Inflammatory macrophage treated with lipopolysaccharide for 4 hours (primary cell): ENCODE measurements at regions not wholly inside any gene's neighbourhood (a gene's known extent, or its start where the extent isn't known, plus 50 kb on each side); places are given as distances from the start of the nearest gene placed in this dataset.
"Not testable (repeated sequence)": the region's sequence is repeated elsewhere in the genome, so short reads cannot be mapped to it uniquely, and the experiment has no call there.

Experiments
- DNase-seq: peaks from one replicate; pipeline ENCODE4 v3.0.0-alpha.2; 2020

DNA sequence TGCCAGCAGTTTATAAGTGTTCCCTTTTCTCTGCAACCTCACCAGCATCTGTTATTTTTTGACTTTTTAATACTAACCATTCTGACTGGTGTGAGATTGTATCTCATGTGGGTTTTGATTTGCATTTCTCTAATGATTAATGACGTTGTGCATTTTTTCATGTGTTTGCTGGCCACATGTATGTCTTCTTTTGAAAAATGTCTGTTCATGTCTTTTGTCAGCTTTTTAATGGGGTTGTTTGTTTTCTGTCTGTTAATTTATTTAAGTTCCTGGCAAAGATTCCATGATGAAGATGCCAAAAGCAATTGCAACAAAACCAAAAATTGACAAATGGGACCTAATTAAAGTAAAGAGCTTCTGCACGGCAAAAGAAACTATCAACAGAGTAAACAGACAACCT is 137.2 kb upstream of the JCAD start:
- not testable (repeated sequence) for DNase-seq

DNA sequence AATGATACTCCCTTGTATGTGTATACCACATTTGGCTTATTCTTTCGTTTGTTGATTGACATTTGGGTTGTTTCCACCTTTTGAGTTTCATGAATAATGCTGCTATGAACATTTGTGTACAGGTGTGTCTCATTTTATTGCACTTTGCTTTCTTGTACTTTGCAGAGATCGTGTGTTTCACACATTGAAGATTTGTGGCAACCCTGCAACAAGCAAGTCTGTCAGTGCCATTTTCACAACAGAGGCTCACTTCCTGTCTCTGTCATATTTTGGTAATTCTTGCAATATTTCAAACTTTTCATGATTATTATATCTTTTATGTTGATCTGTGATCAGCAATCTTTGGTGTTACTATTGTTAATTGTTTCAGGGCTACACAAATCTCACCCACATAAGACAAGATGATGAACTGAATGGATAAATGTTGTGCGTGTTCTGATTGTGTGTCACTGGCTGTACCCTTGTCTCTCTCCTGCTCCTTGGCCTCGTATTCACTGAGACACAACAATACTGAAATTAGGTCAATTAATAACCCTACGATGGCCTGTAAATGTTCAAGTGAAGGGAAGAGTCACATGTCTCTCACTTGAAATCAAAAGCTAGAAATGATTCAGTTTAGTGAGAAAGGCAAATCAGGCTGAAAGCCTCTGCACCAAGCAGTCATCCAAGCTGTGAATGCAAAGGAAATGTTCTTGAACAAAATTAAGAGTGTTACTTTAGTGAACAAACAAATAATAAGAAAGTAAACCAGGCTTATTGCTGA is 133.6 kb upstream of the JCAD start:
- no peak for DNase-seq

DNA sequence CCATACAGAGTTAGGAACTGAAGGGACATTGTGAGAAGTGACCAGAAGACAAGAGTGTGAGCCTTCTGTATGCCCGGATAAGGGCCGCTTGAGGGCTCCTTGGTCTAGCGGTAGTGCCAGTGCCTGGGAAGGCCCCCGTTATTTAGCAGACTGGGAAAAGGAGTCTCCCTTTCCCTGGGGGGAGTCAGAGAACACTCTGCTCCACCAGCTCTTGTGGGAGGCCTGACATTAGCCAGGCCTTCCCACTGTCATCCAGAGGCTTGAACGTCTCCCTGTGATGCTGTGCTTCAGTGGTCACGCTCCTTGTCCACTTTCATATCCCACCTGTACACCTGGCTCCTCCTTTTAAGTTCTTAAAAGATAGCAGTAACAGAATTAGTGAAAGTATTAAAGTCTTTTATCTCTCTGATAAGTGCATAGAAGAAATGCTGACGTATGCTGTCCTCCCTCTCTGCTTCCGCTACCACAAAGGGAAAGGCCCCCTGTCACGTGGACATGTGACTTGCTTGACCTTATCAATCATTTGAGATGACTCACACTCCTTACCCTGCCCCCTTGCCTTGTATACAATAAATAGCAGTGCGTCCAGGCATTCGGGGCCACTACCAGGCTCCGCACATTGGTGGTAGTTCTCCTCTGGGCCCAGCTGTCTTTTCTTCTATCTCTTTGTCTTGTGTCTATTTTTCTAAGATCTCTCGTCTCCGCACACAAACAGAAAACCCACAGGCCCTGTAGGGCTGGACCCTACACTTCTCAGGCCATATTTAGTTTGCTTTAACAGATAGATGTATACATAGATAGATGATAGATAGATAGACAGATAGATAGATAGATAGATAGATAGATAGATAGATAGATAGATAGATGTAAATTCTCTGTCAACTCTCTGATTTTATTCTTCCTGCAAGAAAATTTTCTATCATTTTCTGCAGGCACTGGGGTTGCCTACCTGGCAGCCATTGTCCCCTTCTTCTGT is 131.5 kb upstream of the JCAD start:
- DNase-seq: no peak

DNA sequence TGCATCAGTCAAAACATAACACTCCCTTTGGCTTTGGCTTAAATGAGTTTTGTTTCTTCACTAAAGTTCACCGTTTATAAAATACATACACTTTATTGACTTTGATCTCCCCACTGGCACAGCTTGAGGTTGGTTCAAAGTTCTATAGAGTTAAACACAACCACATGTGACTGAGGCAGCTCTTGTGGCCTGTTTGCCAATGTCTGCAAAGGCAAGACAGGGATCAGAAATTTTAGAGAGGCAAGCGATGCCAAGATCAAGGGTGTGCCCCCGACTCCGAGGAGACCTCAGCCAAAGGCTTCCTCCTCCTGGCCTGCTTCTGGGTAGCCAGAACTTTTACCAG is 129.8 kb upstream of the JCAD start:
- DNase-seq: no peak

DNA sequence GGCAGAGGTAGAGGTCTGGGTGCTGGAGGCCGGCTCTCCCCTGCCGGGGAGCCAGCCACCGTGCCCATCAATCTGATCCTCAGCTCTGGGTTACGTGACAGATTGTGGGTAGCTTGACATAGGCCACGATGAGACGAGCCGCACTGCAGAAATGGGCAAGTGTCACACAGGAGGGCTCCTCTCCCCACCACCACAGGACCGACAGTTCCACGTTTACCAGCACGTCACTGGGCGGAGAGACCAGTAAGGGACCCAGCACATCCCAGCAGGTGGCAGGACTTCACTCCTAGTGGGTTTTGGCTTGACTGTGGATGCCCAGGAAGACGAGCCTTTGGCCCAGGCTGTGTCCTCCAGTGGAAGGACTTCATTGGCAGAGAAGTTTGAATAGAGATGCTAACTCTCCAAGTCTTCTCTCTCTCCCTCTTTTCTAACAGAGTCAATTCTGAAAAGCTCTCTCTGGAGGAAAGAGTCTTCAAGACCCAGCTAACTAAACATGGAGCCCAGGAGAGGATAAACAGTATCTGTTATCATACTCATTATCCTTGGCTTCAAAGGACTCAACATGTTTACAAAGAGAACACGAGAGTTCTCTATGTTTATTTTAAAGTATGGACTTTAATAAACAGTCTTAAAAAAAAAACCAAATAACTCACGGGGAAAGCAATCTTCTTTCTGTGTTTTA is 129.3 kb upstream of the JCAD start:
- no peak for DNase-seq

DNA sequence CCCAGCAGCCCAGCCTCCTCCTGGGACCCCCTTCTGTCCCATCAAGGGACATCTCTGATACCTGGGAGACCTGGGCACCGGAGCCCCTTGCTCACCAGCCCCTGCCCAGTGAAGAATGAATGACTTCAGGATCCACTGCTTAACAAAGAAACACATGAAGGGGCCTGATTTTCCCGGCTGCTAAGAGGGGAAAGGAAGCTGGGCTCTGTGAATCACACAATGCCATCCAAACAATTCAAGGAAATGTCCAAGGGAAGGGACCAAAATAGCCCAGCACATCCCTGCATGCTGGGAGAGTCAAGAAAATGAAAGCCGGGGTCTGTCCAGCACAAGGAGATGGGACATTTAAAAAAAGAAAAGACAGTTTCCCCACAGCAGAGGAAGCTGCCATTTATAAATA is 128.7 kb upstream of the JCAD start:
- no peak for DNase-seq

DNA sequence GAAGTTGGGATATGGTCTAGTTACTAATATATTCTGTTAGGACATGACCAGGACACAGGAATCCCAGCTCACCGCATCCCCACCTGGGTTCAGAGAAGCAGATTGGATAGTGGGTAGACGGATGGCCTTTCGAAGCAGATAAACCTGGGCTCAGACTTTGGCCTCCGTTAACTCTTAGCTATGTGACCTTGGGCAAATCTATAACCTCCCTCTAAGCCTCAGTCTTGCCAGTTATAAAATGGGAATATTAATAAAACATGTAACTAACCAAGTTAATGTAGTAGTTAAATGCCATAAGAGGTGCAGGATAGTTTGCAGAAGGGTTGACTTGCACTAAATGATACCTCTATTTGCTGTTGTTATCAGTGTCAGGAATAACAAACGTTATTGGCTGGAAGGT is 127.6 kb upstream of the JCAD start:
- DNase-seq: no peak

DNA sequence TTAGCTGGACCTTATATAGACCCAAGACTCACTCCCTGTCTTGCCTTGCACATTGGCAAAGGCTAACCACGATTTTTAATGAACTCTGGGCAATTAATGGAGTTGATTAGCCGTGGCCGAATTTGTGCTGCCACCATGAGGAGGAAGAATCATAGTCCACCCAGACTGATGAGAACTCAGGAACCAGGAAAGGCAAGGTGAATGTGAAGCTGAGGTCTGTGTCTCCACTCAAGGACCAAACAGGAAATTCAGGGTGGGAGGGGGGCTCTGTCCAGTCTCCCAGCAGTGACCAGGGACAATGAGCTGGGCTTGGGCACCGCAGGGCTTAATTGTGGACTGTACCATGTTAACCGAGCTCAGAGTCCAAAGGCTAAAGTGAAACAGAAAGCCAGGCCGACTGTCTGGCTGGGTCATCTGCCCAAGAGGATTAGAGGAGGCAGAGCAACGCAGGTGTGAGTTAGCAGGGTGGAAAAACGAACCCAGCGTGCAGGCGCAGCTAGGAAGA is 127.0 kb upstream of the JCAD start:
- DNase-seq: no peak

DNA sequence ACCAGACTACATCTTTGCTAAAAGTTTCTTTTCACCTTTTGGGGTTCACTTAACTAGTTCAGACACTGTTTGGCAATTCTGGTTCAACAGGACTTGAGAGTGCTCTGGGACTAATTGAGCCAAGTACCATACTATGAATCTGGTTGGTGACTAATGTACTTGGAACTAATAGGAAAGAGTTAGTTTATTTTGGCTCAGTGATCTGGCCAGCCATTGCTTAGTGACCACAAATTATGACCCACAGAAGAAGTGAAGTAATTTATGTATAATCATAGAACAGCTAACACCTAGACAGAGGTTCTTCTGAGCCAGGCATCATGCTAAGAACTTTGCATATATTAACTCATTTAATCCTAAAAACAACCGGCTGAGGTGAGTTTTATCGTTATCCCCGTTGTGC is 126.5 kb upstream of the JCAD start:
- no peak for DNase-seq

DNA sequence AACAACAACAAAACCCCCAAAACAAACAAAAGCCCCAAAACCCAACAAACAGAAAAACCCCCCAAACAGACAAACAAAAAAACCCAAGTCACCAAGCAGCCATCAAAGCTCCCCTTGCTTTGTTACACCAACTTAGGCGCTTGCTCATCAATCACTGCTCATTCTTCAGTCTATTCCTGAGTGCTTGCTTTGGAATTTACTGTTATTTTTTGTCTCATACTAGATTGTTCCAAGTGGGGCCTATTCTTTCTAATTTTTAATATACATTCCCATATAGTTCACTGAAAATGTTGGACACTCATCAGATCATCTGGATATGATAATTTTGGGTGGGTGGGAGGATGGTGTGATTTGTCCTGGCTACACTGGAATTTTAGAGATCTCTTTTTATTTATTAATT is 126.0 kb upstream of the JCAD start:
- DNase-seq: no peak

DNA sequence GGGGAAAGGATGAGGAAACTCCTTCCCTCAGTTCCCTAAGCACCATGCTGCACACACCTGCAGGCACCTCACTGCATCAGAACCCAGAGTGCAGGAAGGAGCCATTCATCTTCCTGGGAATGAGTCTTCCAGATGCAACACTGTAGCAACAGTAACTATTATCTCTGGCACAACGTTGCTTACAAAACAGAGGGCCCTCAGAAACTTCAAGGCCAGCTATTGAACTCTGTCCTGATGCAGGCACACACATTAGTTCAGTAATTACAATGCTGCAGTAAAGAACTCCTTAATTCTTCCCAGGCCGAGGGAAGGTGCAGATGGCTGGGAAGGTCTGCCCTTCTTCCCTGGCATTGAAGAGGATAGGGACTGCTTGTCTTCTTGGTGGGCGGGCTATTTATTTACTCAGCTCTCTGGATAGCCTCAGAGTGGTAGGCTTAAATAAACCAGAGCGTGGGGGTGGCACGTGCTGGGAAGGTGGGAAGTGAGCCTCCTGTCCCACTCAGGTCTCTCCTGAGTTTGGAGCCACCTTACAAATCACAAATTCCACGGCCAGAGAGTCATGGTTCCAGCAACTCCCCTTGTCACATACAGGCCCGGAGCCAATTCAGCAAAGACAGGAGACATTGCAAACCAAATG is 125.1 kb upstream of the JCAD start:
- no peak for DNase-seq

DNA sequence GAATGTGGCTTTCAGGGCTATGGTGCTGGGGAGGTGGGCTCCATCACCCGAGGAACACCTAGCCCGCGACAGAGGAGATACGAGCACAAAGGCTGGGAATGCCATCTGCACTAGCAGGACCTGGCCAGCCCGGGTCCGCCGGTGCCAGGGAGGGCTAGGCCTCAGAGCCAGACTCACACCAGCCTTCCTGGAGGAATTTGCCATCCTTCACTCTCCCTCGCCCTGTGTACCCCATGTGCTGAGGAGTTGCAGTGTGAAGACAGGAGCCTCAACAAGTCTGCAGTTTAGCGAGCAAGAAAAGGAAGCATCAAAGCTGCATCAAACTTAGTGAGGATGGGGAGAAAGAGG is 123.6 kb upstream of the JCAD start:
- no peak for DNase-seq

DNA sequence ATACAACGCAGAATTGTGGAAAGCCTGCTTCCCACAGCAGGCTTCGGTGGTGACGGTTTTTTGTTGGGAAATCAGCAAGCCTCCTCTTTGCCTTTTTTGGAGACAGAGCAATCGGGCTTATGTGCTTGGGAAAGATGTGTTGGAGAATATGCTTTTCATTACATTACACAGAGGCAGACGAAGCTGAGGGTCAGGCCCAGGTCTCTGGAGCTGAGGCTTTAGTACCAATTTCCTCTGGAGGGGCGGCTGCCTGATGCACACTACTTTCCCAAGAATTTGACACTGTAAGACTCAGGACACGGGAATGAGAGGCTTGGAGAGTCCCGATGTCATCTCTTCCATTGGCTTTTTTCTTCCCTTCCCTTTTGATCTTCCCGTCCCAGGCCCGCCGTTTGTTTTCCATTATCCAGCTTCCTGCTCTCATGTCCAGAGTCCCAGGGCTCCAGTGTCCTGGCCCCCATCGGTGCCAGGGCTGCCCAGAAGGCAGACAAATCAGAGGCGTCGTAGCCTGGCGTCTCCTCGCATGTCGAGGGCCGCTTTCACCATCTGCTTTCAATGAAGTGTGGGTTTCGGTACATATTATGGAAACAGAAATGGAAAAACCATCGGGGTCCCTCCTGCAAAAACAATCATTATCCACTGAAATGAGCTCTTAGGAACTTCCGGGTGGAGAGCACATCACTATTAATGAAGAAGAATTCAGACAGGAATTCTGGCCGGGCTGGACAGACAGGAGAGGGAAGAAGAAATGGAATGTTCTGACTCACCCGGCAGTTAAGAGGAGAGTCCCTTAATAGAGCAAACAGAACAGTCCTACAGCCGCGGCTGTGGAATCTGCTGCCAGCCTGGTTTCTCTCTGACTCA is 123.0 kb upstream of the JCAD start:
- no peak for DNase-seq

DNA sequence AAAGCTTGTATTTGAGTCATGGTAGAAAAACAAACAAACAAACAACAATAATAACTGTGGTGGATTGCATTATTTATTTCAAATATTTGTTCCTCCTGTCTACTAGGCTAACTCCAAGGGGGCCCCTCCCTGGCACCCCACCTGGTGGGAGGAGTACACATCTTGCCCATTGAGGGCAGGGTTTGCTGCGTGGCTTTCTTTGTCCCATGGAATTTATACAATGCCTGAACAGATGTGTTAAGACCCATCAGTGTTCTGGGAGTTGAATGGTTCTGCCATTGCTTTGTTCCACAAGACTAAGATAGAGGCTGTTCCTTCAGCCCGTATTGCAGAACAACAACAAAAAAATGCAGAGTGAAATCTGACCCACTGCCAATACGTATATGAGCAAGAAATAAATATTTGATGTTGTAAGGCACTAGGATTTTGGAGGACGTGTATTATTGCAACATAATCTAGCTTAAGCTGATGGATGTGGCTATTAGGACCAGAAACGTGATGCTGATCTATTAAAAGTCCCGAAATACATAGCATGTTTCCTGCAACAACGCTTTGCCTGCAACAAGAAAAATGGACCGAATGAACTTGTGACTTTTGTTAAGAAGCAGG is 119.1 kb upstream of the JCAD start:
- DNase-seq: no peak

DNA sequence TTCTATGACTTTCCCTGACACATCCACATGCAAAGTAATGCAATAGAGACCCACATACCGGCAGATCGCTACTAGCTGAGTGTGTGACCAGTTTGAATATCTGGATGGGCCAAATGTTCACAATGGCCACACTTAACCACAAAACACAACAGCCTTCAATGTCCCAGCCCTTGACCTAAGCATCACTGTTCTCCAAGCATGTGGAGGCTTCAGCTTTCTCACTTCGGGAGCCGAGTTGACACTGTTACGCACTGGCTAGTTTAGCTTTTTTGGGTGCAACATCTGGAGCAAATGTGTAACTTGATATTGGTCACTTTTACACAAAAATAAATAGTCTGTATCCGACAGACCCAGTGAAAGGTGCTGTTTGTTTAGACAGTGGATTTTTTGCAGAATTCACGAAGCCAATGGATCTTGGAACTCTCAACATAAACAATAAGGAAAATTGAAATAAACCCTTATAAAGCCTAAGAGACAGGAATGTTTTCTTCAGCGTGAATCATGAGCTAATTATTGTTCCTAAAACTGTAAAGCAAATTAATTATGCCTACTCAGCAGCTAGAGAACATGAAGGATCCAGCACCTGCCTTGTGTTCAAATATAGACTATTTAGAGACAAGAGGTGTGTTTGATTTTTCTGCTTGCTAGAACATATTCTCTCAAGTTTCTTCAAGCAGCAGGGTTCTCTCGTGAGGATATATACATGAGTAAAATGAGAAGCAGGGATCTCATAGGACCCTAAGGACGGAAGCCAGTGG is 117.6 kb upstream of the JCAD start:
- no peak for DNase-seq

DNA sequence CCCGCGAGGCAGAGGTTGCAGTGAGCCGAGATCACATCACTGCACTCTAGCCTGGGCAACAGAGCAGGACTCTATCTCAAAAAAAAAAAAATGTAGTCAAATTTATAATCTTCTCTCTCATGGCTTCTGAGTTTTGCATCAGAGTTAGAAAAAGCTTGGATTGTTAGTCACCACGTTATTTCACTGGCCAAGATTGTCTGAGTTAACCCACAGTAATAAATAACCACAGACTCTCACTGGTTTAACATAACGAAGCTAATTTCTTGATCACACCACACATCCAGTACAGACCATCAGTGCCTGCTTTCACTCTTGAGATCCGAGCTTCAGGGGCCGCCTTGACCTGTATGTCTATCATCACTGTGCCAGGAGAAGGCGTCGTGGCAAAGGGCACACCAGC is 116.8 kb upstream of the JCAD start:
- DNase-seq: no peak

DNA sequence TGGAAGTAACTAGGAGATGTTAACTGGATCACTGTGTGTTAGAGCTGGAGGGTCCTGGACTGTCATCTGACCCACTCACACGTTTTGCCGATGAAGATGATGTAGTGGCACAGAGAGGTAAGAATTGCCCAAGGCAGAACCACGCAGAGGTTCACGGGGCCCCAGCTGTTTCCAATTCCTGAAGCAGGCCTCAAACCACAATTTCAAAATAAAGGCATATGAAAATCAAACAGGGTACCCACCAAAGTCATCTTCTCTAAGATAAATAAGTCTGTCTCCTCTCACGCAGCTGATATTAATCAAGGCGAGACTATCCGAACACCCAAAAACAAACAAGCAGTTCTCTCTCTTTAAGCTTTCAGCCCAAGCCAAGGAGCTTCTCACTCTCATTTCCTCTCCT is 113.3 kb upstream of the JCAD start:
- DNase-seq: no peak

DNA sequence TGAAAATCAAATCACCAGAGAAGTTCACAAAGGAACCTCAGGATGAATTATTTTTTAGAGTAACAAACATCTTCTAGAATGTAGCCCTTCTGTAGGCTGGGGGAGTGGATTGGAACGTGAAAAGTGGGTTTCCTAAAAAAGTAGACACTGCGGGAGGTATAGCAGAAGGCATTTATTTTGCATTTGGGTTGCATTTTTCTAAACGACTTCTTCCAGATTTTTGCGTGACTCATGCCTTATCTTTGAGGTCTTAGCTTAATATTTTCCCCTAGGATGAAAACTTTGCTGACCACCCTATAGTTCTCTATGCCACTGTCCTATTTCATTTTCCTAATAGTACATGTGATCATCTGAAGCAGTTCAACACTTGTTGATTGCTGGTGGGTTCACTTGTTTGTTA is 112.7 kb upstream of the JCAD start:
- no peak for DNase-seq

DNA sequence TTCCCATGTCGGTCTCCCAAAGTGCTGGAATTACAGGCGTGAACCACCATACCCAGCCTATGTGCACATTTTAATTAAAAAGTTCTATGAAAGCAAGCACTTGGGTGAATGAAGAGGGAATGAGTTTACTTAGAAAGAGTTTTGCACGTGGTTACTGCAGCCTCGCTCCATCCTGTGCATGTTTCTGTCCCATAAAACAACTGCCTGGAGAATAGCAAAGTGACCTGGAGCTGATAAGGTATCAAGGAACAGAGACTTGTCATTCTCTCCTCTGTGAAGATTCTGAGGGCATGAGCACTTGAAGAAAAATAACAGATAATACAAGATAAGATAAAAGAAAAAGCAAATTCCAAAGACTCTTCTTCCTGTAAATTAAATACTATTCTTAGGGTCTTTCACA is 112.2 kb upstream of the JCAD start:
- no peak for DNase-seq

DNA sequence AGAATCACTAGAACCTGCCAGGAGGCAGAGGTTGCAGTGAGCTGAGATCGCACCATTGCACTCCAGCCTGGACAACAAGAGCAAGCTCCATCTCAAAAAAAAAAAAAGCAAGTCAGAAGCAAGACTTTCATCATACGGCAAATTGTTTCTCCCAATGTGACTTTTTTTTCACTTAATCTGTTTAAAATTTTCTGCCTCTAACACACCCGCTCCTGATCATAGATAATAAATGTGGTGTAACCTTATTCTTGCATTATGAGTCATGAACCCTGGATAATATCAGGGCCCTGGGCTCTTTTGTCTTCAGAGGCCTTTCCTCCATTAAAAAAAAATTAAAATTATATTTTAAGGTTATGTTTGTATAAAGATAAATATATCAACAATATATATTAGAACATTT is 111.4 kb upstream of the JCAD start:
- no peak for DNase-seq

DNA sequence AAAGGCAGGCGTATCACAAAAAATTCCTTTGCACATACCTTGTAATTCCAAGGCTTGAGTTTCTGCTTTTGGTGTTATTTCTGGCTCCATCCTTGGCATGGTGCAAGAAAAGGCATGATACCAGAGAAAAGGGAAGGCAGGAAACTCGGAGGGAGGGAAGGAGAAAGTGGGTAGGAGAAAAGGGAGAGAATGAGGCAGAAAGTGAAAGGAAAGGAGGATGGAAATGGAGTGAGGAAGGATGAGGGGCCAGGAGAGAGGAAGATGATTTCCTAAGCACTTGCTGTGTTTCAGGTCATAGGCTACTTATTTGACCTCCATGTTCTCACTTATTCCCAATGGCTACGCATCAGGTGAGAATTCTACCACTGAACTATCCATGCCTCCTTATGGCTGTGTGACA is 110.8 kb upstream of the JCAD start:
- no peak for DNase-seq
